Muscle layer of colon (tissue), 2 donors: ENCODE measurements at regions not wholly inside any gene's neighbourhood (a gene's known extent, or its start where the extent isn't known, plus 50 kb on each side); places are given as distances from the start of the nearest gene placed in this dataset.

Source experiments
- H3K27ac ChIP-seq: one replicate; pipeline ENCODE4 v1.7.0; 2013; ENCODE audit warnings: low read depth, mild to moderate bottlenecking, low read length, moderate library complexity
- H3K27me3 ChIP-seq, 2 donors: one replicate each; pipeline ENCODE4 v1.7.0; 2013; ENCODE audit warnings: low read length in 2 of 2, mild to moderate bottlenecking in 2 of 2; ENCODE audit not compliant: insufficient read depth in 2 of 2, control insufficient read depth in 1 of 2
- H3K36me3 ChIP-seq: one replicate; pipeline ENCODE4 v1.7.0; 2013; ENCODE audit warnings: mild to moderate bottlenecking, low read length; ENCODE audit not compliant: insufficient read depth
- H3K4me1 ChIP-seq: one replicate; pipeline ENCODE4 v1.7.0; 2013; ENCODE audit warnings: mild to moderate bottlenecking, low read length; ENCODE audit not compliant: insufficient read depth
- H3K4me3 ChIP-seq, 2 donors: one replicate each; pipeline ENCODE4 v1.7.0; 2013; ENCODE audit warnings: low read length in 2 of 2, low read depth in 1 of 2, mild to moderate bottlenecking in 1 of 2, moderate library complexity in 1 of 2
- H3K9ac ChIP-seq: one replicate; pipeline ENCODE4 v1.7.0; 2013; ENCODE audit warnings: low read length
- H3K9me3 ChIP-seq: one replicate; pipeline ENCODE4 v1.7.0; 2013; ENCODE audit warnings: mild to moderate bottlenecking, low read length
- donor health status: abdominal sarcoma.
- donor health status: Adenocarcinoma of cecum.

DNA sequence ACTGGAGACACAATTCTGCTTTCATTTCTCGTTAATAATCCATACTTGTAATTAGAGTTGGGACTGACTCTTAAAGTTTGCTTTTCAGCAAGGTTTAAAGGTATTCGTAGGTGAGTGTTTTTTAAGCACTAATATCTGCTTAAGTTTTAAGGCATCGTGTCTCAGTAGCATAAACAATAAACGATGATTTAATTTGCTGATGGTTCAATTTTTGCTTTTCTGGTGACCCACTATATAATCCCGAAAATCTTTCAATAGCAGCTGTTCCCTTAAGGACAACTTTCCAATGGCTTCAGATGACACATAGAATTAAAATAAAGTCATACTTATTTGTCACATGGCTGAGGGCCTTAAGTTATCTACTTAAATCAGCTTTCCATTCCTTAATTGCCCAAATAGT is 859.5 kb upstream of the SOX11 start:
- H3K4me1 ChIP-seq, result no peaks in the 10 kb centered on the region
- H3K4me3 ChIP-seq, result no peak overlapping the region
- H3K27ac ChIP-seq, result no peak overlapping the region
- H3K9me3 ChIP-seq, result no peaks in the 10 kb centered on the region
- no peaks in the 10 kb centered on the region for H3K27me3 ChIP-seq
- no peak overlapping the region for H3K9ac ChIP-seq
- H3K36me3 ChIP-seq, result no peaks in the 10 kb centered on the region

DNA sequence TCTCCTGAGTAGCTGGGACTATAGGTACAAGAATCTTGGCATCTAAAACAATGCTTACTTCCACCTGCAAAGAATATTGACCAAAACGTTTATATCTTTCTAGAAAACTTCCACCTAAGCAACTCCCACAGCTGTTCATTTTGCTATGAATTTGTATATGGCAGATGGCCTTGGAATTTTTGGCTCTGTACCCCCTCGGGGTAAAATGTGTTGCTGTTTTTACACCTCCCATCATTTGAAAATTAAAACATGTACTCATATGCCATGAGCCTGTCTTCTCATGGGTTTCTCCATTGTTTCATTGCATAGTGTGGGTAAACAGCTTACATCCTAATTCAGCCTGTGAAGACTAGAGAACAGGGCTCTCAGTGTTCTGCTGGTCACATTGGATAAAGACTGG is 853.6 kb upstream of the SOX11 start:
- no peaks in the 10 kb centered on the region for H3K36me3 ChIP-seq
- no peaks in the 10 kb centered on the region for H3K27me3 ChIP-seq
- no peaks in the 10 kb centered on the region for H3K9me3 ChIP-seq
- H3K9ac ChIP-seq, result no peak overlapping the region
- no peaks in the 10 kb centered on the region for H3K4me1 ChIP-seq
- H3K27ac ChIP-seq, result no peak overlapping the region
- no peak overlapping the region for H3K4me3 ChIP-seq

DNA sequence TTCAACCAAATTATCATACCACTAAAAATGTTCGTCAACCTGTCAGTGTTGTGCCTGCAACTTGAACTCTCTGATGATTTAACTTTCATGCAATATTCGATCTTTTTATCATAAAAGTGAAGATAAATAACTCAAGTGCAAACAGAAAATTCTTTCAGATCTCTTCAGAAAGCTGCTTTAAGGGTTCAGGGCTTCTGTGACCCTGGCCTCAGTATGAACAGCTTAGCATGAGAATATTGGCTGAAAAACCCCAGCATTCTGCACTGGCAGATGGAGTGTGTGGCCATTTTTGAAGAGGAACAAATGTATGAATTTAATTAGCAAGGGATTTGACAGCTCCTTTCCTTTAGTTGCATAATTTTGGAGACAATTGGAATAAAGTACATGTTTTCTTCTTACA is 851.4 kb upstream of the SOX11 start:
- H3K9me3 ChIP-seq, result no peaks in the 10 kb centered on the region
- no peaks in the 10 kb centered on the region for H3K4me1 ChIP-seq
- no peak overlapping the region for H3K4me3 ChIP-seq
- no peak overlapping the region for H3K9ac ChIP-seq
- no peaks in the 10 kb centered on the region for H3K36me3 ChIP-seq
- no peak overlapping the region for H3K27ac ChIP-seq
- no peaks in the 10 kb centered on the region for H3K27me3 ChIP-seq

DNA sequence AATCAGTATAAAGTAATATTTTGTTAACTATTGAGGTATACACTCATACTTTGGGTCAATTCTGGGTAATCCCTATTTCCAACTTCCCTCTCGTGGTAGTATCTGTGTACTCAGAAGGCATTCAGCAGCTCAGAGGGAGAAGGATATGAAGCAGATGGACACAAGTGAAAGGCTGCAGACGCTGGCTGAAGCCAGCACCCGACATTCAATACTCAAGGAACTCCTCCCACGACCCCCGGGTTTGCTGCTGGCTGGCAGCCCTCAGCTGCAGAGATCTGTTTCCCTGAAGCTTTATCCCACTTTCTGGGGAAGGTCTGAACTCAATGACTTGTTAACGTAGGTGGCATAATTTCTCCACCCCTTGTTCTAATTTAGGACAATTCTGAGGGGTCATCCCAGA is 847.3 kb upstream of the SOX11 start:
- Histone ChIP-seq H3K27me3 (no peaks in the 10 kb centered on the region), H3K4me3 (no peak overlapping the region), H3K9ac (no peak overlapping the region), H3K9me3 (no peaks in the 10 kb centered on the region), H3K4me1 (no peaks in the 10 kb centered on the region), H3K27ac (no peak overlapping the region), H3K36me3 (no peaks in the 10 kb centered on the region)

DNA sequence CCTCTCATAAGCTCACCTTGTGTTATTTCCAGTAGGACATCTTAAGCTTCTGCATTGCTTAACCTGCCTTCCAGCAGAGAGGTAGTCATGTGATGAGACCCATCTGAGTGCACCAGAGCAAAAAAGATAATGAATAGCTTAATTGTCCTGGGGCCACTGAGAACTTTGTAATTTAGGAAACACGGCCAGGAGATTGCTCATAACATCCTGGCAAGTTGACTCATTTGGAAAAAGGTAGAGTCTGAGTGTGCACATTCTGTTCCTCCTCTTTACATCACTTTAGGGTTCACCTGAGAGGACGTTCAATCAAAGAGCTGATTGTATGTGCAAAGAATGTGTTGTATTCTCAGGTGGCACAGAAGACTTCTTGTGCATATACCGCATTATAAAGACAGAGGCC is 830.2 kb upstream of the SOX11 start:
- Histone ChIP-seq H3K9me3 (no peaks in the 10 kb centered on the region), H3K4me1 (no peaks in the 10 kb centered on the region), H3K4me3 (no peak overlapping the region), H3K27ac (no peak overlapping the region), H3K9ac (no peak overlapping the region), H3K27me3 (no peaks in the 10 kb centered on the region), H3K36me3 (no peaks in the 10 kb centered on the region)

DNA sequence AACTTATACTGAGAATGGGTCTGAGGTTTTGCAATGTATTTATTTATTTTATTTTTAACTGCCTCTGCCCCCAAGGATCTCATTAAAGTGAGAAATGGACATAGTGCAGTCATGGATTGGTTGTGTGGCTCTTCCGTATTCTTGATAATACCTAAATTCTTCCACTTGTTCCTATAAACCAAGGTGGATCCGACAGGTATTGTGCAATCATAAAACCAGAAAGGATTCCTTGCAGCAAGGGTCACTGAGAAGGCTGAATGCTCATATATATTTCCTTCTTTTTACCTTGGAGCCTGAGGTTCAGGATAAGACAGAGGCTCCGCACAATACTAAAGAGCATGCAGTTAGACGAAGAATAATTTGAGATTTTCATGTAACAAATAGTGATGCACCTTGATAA is 826.0 kb upstream of the SOX11 start:
- Histone ChIP-seq H3K9me3 (no peaks in the 10 kb centered on the region), H3K4me3 (no peak overlapping the region), H3K27ac (no peak overlapping the region), H3K36me3 (no peaks in the 10 kb centered on the region), H3K27me3 (no peaks in the 10 kb centered on the region), H3K9ac (no peak overlapping the region), H3K4me1 (no peaks in the 10 kb centered on the region)

DNA sequence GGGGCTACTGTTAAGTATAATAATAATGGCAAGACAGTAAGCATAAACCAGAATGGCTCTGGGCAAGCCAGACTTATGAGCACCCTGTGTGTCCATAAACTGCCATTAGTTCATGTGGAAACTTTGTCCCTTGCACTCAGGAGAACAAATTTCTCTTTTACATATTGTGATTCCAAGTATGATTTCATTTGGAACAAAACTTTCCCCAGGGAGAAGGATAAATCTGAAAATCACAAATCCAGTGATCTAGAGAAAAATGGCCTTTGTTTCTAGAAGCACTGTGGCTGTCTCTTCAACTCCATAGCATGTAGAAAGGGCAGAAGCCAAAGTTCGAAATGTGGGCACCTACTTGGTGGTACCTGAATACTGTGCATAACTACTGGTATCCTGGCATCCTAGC is 823.7 kb upstream of the SOX11 start:
- no peak overlapping the region for H3K9ac ChIP-seq
- no peaks in the 10 kb centered on the region for H3K9me3 ChIP-seq
- H3K27ac ChIP-seq, result no peak overlapping the region
- no peaks in the 10 kb centered on the region for H3K27me3 ChIP-seq
- H3K4me1 ChIP-seq, result no peaks in the 10 kb centered on the region
- no peaks in the 10 kb centered on the region for H3K36me3 ChIP-seq
- H3K4me3 ChIP-seq, result no peak overlapping the region

DNA sequence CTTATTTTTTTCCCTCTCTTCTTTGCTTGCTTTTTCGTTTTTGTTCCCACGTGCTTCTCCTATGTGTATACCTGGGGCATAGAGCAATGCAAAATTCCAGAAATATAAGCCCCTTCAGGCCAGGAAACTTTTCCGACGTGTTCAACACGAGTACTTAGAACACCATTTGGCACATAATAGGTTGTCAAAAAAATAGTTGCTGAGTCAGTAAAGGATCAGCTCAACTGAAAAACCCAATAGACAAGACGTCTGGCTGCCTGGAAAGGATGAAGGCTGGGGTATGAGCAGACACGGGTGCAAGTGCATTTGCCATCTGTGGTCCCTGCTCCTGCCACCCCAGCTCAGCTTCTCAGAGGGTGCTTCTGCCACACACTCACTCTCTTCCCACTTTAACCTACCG is 823.0 kb upstream of the SOX11 start:
- no peaks in the 10 kb centered on the region for H3K36me3 ChIP-seq
- no peaks in the 10 kb centered on the region for H3K9me3 ChIP-seq
- no peak overlapping the region for H3K4me3 ChIP-seq
- no peaks in the 10 kb centered on the region for H3K27me3 ChIP-seq
- H3K4me1 ChIP-seq, result no peaks in the 10 kb centered on the region
- no peak overlapping the region for H3K9ac ChIP-seq
- no peak overlapping the region for H3K27ac ChIP-seq

DNA sequence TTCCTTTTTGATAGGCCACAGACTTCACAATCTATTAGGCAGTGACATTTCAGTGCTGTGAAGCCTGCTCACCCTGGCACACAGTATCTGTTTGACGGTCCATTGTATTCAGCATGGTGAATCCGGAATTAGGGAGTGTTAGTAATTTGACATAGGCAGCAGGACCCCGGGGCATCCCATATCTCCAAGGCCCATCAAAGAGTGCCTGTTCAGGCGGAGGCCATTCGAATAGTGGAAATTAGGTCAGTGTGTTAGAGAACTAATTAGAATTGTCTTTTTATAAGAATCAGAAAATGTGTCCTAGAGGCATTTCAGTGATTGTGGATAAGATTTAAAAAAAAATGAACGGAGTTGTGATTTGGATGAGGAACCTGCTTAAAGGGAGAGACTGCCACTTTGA is 818.8 kb upstream of the SOX11 start:
- Histone ChIP-seq H3K9ac (no peak overlapping the region), H3K4me3 (no peak overlapping the region), H3K4me1 (no peaks in the 10 kb centered on the region), H3K27ac (no peak overlapping the region), H3K36me3 (no peaks in the 10 kb centered on the region), H3K27me3 (no peaks in the 10 kb centered on the region), H3K9me3 (no peaks in the 10 kb centered on the region)

DNA sequence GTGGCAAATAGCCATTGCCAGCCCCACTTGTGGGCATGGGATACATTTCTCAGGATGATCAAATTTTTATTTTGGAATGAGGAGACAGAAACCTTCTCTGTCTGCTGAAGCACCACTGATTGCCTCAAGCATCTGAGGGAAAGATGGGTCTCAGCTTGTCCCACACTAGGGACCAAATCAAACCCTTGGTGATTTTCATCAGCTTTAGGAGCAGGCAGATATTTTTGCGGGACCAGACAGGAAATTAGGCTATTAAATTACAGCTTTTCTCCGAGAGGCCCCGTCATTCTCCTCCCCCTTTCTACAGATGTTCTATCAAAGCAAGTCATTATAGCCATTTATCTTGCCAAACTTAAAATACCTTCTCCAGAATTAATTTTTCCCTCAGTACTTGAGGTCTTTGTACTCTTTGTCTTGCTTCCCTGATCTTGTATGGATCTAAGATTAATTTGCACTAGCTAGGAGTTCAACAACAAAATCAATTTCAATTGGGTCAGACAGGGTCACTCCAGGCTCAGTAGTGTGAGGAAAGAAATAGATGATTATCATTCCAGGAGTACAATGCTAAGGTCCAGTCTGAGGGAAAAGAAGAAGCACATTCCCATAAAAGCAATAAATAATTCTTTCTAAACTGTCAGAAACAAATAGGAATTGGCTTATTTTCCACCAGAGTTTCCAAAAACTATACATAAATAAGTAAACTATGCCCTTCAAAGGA is 818.1 kb upstream of the SOX11 start:
- no peaks in the 10 kb centered on the region for H3K27me3 ChIP-seq
- no peaks in the 10 kb centered on the region for H3K9me3 ChIP-seq
- no peak overlapping the region for H3K27ac ChIP-seq
- H3K9ac ChIP-seq, result no peak overlapping the region
- H3K36me3 ChIP-seq, result no peaks in the 10 kb centered on the region
- H3K4me3 ChIP-seq, result no peak overlapping the region
- no peaks in the 10 kb centered on the region for H3K4me1 ChIP-seq

DNA sequence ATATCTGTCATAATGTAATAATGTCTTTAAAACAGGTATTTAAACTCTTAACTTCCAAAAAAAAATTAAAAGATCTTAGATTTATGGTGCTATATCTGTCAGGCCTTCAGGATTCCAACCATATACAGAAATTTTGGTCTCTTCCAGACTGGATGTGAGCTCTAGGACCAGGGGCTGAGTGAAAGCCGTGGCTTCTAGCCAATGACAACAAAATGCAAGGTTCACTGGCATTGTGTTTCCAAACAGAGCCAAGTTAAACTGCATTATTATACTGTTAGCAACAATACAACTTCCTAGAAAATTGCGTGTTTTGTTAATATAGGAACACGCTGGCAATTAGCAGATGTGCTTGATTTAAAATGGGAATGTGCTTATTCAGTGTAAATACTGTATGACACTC is 809.8 kb upstream of the SOX11 start:
- Histone ChIP-seq H3K36me3 (no peaks in the 10 kb centered on the region), H3K4me1 (no peaks in the 10 kb centered on the region), H3K4me3 (no peak overlapping the region), H3K27ac (no peak overlapping the region), H3K9me3 (no peaks in the 10 kb centered on the region), H3K9ac (no peak overlapping the region), H3K27me3 (no peaks in the 10 kb centered on the region)

DNA sequence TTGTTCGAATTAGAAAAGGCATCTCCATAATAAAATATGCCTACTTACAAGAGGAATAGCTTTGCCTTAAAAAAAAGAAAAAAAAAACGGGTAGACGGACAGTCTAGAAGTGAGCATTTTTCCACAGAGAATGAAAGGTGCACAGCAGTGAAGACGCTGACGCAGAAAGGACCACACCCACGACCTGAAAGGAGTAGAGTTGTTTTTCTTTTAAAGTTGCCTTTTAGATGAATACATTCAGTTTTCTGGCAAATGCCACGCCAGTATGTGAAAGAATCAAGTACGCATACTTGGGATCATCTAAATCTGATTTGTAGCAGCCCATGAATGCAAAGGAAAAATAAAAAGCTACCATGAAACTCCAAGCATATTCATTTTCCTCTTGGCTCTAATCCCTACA is 809.2 kb upstream of the SOX11 start:
- H3K9ac ChIP-seq, result no peak overlapping the region
- no peaks in the 10 kb centered on the region for H3K9me3 ChIP-seq
- H3K4me1 ChIP-seq, result no peaks in the 10 kb centered on the region
- H3K36me3 ChIP-seq, result no peaks in the 10 kb centered on the region
- H3K27me3 ChIP-seq, result no peaks in the 10 kb centered on the region
- H3K27ac ChIP-seq, result no peak overlapping the region
- H3K4me3 ChIP-seq, result no peak overlapping the region
